GM12878 (cell line): ENCODE measurements at regions not wholly inside any gene's neighbourhood (a gene's known extent, or its start where the extent isn't known, plus 50 kb on each side); places are given as distances from the start of the nearest gene placed in this dataset.
A peak's percentile ranks its signal among the peaks of the same experiment; 100 is the strongest.

Source experiments
- ATAC-seq: fragments of 200-7000 bp; cut with Tn5 transposase; 3 replicates; pipeline ENCODE4 v1.9.1; 2020; ENCODE audit warnings: mild to moderate bottlenecking, moderate library complexity
- BruUV-seq: library from RNA; stranded (reverse); fragments of 400-500 nt; replicated peaks from 2 replicates; lab custom pipeline; 2021; lab: Mats Ljungman, UMichigan
- CTCF ChIA-PET: fragments of 300-600 bp; sonication (Branson Sonifier 250); formaldehyde crosslinking; extraction: SDS; loops from one replicate; lab custom pipeline; 2021; ENCODE audit warnings: inconsistent platforms; lab: Yijun Ruan, JAX
- POLR2A ChIA-PET: fragments of 350-600 bp; formaldehyde crosslinking; extraction: SDS; loops from one replicate; lab custom pipeline; 2021; ENCODE audit warnings: inconsistent platforms; lab: Charles Lee
- RAD21 ChIA-PET: fragments of 300-600 bp; sonication (Branson Sonifier 250); formaldehyde crosslinking; loops from one replicate; lab custom pipeline; 2023; ENCODE audit warnings: antibody characterized with exemption; ENCODE audit not compliant: unreplicated experiment; lab: Charles Lee
- SMC1A ChIA-PET: fragments of 300-600 bp; sonication (Branson Sonifier 250); formaldehyde crosslinking; loops from one replicate; lab custom pipeline; 2023; ENCODE audit not compliant: unreplicated experiment, uncharacterized antibody; lab: Charles Lee
- DNase-seq: peaks from one replicate; pipeline ENCODE4 v3.0.0-alpha.2; 2011; ENCODE audit warnings: low read depth, low spot score
- FAIRE-seq: peaks from 3 replicates; lab custom pipeline; 2011; peaks lifted over from hg19 to GRCh38; lab: Jason Lieb, UNC
- H2AFZ ChIP-seq: 2 replicates; pipeline ENCODE4 v1.6.0; 2011; ENCODE audit warnings: low read depth, low read length, control low read depth; ENCODE audit not compliant: control insufficient read depth
- H3K27ac ChIP-seq: 2 replicates; pipeline ENCODE4 v1.5.1; 2011; ENCODE audit warnings: control low read depth; ENCODE audit not compliant: control insufficient read depth, insufficient read depth
- H3K27me3 ChIP-seq, 2 experiments: replicated peaks in 1 of 2; 2 replicates each; pipeline versions ENCODE4 v1.6.0 to v1.6.1; 2011; ENCODE audit warnings: low read length in 1 of 2; ENCODE audit not compliant: control insufficient read depth in 2 of 2, insufficient read depth in 2 of 2
- H3K36me3 ChIP-seq, 2 experiments: 2 replicates each; pipeline ENCODE4 v1.5.1; 2011; ENCODE audit warnings: low read length in 1 of 2; ENCODE audit not compliant: control insufficient read depth in 2 of 2, insufficient read depth in 2 of 2
- H3K4me1 ChIP-seq: 2 replicates; pipeline ENCODE4 v1.6.1; 2011; ENCODE audit warnings: mild to moderate bottlenecking, low read length, moderate library complexity, mixed read lengths; ENCODE audit not compliant: control insufficient read depth, insufficient read depth
- H3K4me2 ChIP-seq: 2 replicates; pipeline ENCODE4 v1.6.0; 2011; ENCODE audit warnings: control low read depth; ENCODE audit not compliant: control insufficient read depth, insufficient read depth
- H3K4me3 ChIP-seq: fragments of 200-600 bp; sonication (generic); 2 replicates; pipeline ENCODE4 v1.5.1; 2016
- H3K79me2 ChIP-seq: 2 replicates; pipeline ENCODE4 v1.6.0; 2011; ENCODE audit warnings: low read length; ENCODE audit not compliant: control insufficient read depth, insufficient read depth
- H3K9ac ChIP-seq: 2 replicates; pipeline ENCODE4 v1.8.0; 2011; ENCODE audit warnings: low read length, control low read depth, mixed read lengths; ENCODE audit not compliant: control insufficient read depth, insufficient read depth
- H3K9me3 ChIP-seq: replicated peaks from 3 replicates; pipeline ENCODE4 v1.5.1; 2011; ENCODE audit warnings: mild to moderate bottlenecking, low read length; ENCODE audit not compliant: control insufficient read depth, insufficient read depth
- H4K20me1 ChIP-seq: 2 replicates; pipeline ENCODE4 v1.6.0; 2011; ENCODE audit not compliant: control insufficient read depth, insufficient read depth
- ATF7 ChIP-seq: fragments of 450-650 bp; IDR thresholded peaks from 2 replicates; pipeline ENCODE4 v1.6.1; 2016; ENCODE audit warnings: low read depth, mild to moderate bottlenecking
- DPF2 ChIP-seq: fragments of 450-650 bp; IDR thresholded peaks from 2 replicates; pipeline ENCODE4 v1.6.1; 2017; ENCODE audit warnings: mild to moderate bottlenecking
- MXI1 ChIP-seq: fragments of 150-350 bp; IDR thresholded peaks from 2 replicates; pipeline ENCODE4 v1.6.1; 2011; ENCODE audit warnings: low read depth, mild to moderate bottlenecking, inconsistent platforms, low read length, improper control_type of control experiment
- RB1 ChIP-seq: fragments of 450-650 bp; formaldehyde crosslinking; IDR thresholded peaks from 2 replicates; pipeline ENCODE4 v1.6.1; 2017; ENCODE audit warnings: mild to moderate bottlenecking, borderline replicate concordance
- RUNX3 ChIP-seq: IDR thresholded peaks from 2 replicates; pipeline ENCODE4 v1.6.1; 2012; ENCODE audit warnings: low read length, inconsistent platforms
- SREBF1 ChIP-seq: IDR thresholded peaks from 2 replicates; pipeline ENCODE4 v1.6.1; 2012; ENCODE audit warnings: mild to moderate bottlenecking, low read length
- USF2 ChIP-seq: IDR thresholded peaks from 2 replicates; pipeline ENCODE4 v1.6.1; 2011; ENCODE audit warnings: low read depth, low read length, improper control_type of control experiment, borderline replicate concordance
- ZBTB33 ChIP-seq: fragments of 450-650 bp; IDR thresholded peaks from 2 replicates; pipeline ENCODE4 v1.6.1; 2017; ENCODE audit warnings: mild to moderate bottlenecking
- ZSCAN29 ChIP-seq: fragments of 450-650 bp; IDR thresholded peaks from 2 replicates; pipeline ENCODE4 v1.6.1; 2017; ENCODE audit warnings: mild to moderate bottlenecking, moderate library complexity
- WGBS: methylation state at CpG from one replicate; pipeline ENCODE4 v1.1.6; 2016; ENCODE audit warnings: low lambda C conversion rate; ENCODE audit not compliant: insufficient replicate concordance, insufficient coverage; ENCODE audit errors: missing lambda C conversion rate; 5-methylcytosine and 5-hydroxymethylcytosine counted together
- in situ Hi-C: fragments of 300-500 bp; cut with MboI; formaldehyde crosslinking; loops from 9 replicates; pipeline ENCODE4 v1.14.3; 2018; ENCODE audit warnings: mixed read lengths
- intact Hi-C: fragments of 100-400 bp; cut with micrococcal nuclease; formaldehyde crosslinking; loops from one replicate; pipeline ENCODE4 v1.14.2; 2022; ENCODE audit not compliant: unreplicated experiment
- TF ChIP-seq, protein P1 (sequence below): fragments of 450-650 bp; IDR thresholded peaks from 2 replicates; pipeline ENCODE4 v1.6.1; 2016; ENCODE audit warnings: mild to moderate bottlenecking, moderate library complexity, borderline replicate concordance
- TF ChIP-seq, protein P2 (sequence below): fragments of 450-650 bp; IDR thresholded peaks from 2 replicates; pipeline ENCODE4 v1.6.1; 2017; ENCODE audit warnings: borderline replicate concordance
- TF ChIP-seq, protein P3 (sequence below): fragments of 450-650 bp; IDR thresholded peaks from 2 replicates; pipeline ENCODE4 v1.6.1; 2016; ENCODE audit warnings: mild to moderate bottlenecking

- FAIRE-seq (peak; percentile 98), DNase-seq (peak; percentile 97), ATAC-seq (peak; percentile 82)
- Histone ChIP-seq H2AFZ (peak overlapping the region; percentile 12), H3K4me2 (peak overlapping the region; percentile 83), H3K36me3 (no peaks in the 10 kb centered on the region), H3K27ac (peak overlapping the region; percentile 65), H3K79me2 (no peaks in the 10 kb centered on the region), H3K27me3 (no peaks in the 10 kb centered on the region), H4K20me1 (no peaks in the 10 kb centered on the region), H3K9me3 (no peaks in the 10 kb centered on the region; the same call in 2 of the 3 replicates), H3K9ac (peak overlapping the region; percentile 22; the same call in 1 of the 2 replicates), H3K4me3 (peak overlapping the region; percentile 68), H3K4me1 (peaks cover 45% of the 10 kb centered on the region)
- POLR2A ChIA-PET: interaction anchor here (0.5 to 5.0 kb wide), 18 partner anchors 8 to 1063 kb away, joined by 3 to 49 read pairs (median 6); partner anchors contain the start of gene AFTPH
- no TSS peak for BruUV-seq
- intact Hi-C loops (loop anchor here (1.0 to 5.0 kb wide), 8 partner anchors 31 to 716 kb away; partner anchors contain the start of gene PELI1), in situ Hi-C loops (loop anchor here (5.0 kb wide), 2 partner anchors 189 to 274 kb away; no protein-coding TSS in a partner anchor)
- RAD21 ChIA-PET: interaction anchor here (0.6 to 9.6 kb wide), 43 partner anchors 7 to 361 kb away, joined by 3 to 358 read pairs (median 6); partner anchors contain the start of genes AFTPH and VPS54
- CTCF ChIA-PET: interaction anchor here (0.5 to 10.3 kb wide), 24 partner anchors 8 to 311 kb away, joined by 3 to 467 read pairs (median 9); partner anchors contain the start of gene AFTPH
- 1% methylated on average over 8 of the region's 8 CpGs for WGBS
- SMC1A ChIA-PET: interaction anchor here (0.7 to 11.4 kb wide), 39 partner anchors 8 to 311 kb away, joined by 3 to 333 read pairs (median 6); no protein-coding TSS in a partner anchor
- TF ChIP-seq, protein P1, sequence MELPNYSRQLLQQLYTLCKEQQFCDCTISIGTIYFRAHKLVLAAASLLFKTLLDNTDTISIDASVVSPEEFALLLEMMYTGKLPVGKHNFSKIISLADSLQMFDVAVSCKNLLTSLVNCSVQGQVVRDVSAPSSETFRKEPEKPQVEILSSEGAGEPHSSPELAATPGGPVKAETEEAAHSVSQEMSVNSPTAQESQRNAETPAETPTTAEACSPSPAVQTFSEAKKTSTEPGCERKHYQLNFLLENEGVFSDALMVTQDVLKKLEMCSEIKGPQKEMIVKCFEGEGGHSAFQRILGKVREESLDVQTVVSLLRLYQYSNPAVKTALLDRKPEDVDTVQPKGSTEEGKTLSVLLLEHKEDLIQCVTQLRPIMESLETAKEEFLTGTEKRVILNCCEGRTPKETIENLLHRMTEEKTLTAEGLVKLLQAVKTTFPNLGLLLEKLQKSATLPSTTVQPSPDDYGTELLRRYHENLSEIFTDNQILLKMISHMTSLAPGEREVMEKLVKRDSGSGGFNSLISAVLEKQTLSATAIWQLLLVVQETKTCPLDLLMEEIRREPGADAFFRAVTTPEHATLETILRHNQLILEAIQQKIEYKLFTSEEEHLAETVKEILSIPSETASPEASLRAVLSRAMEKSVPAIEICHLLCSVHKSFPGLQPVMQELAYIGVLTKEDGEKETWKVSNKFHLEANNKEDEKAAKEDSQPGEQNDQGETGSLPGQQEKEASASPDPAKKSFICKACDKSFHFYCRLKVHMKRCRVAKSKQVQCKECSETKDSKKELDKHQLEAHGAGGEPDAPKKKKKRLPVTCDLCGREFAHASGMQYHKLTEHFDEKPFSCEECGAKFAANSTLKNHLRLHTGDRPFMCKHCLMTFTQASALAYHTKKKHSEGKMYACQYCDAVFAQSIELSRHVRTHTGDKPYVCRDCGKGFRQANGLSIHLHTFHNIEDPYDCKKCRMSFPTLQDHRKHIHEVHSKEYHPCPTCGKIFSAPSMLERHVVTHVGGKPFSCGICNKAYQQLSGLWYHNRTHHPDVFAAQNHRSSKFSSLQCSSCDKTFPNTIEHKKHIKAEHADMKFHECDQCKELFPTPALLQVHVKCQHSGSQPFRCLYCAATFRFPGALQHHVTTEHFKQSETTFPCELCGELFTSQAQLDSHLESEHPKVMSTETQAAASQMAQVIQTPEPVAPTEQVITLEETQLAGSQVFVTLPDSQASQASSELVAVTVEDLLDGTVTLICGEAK: no peak; the same call in 1 of the 2 replicates
- TF ChIP-seq MXI1 (peak; percentile 93), ZBTB33 (0 out of 2 replicates have a peak, but pooled peaks have one; percentile 49), RUNX3 (peak; percentile 99), DPF2 (peak; percentile 98), USF2 (no peak; the same call in 1 of the 2 replicates), SREBF1 (peak; percentile 21; the same call in 1 of the 2 replicates), ZSCAN29 (no peak), ATF7 (peak; percentile 90), RB1 (no peak)
- TF ChIP-seq, protein P2, sequence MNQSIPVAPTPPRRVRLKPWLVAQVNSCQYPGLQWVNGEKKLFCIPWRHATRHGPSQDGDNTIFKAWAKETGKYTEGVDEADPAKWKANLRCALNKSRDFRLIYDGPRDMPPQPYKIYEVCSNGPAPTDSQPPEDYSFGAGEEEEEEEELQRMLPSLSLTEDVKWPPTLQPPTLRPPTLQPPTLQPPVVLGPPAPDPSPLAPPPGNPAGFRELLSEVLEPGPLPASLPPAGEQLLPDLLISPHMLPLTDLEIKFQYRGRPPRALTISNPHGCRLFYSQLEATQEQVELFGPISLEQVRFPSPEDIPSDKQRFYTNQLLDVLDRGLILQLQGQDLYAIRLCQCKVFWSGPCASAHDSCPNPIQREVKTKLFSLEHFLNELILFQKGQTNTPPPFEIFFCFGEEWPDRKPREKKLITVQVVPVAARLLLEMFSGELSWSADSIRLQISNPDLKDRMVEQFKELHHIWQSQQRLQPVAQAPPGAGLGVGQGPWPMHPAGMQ: no peak
- TF ChIP-seq, protein P3, sequence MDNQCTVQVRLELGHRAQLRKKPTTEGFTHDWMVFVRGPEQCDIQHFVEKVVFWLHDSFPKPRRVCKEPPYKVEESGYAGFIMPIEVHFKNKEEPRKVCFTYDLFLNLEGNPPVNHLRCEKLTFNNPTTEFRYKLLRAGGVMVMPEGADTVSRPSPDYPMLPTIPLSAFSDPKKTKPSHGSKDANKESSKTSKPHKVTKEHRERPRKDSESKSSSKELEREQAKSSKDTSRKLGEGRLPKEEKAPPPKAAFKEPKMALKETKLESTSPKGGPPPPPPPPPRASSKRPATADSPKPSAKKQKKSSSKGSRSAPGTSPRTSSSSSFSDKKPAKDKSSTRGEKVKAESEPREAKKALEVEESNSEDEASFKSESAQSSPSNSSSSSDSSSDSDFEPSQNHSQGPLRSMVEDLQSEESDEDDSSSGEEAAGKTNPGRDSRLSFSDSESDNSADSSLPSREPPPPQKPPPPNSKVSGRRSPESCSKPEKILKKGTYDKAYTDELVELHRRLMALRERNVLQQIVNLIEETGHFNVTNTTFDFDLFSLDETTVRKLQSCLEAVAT: peak; percentile 98
Observed at GRCh38 chr2:64325852-64326577, 127.9 kb upstream of the LGALSL start.
